Neural cell (in vitro differentiated cells): ENCODE measurements at regions not wholly inside any gene's neighbourhood (a gene's known extent, or its start where the extent isn't known, plus 50 kb on each side); places are given as distances from the start of the nearest gene placed in this dataset.
"Not testable (repeated sequence)": the region's sequence is repeated elsewhere in the genome, so short reads cannot be mapped to it uniquely, and the experiment has no call there.

Experiments used
- H2AFZ ChIP-seq: fragments of 200-600, 300-800 bp; sonication (generic), shearing (Covaris generic); 2 replicates; pipeline ENCODE4 v1.6.0; 2014; ENCODE audit warnings: low read depth, mild to moderate bottlenecking, antibody characterized with exemption, low read length, moderate library complexity
- H3F3A ChIP-seq: fragments of 200-600 bp; shearing (Covaris generic); 2 replicates; pipeline ENCODE4 v1.6.1; 2016; ENCODE audit warnings: mild to moderate bottlenecking, moderate library complexity, mixed read lengths, antibody characterized with exemption, low read length; ENCODE audit not compliant: insufficient read depth, poor library complexity, severe bottlenecking
- H3K27ac ChIP-seq: fragments of 200-600, 300-800 bp; sonication (generic), shearing (Covaris generic); 2 replicates; pipeline ENCODE4 v1.5.1; 2014; ENCODE audit warnings: mild to moderate bottlenecking, low read length, moderate library complexity
- H3K27me3 ChIP-seq: fragments of 300-800, 200-600 bp; sonication (generic), shearing (Covaris generic); 2 replicates; pipeline ENCODE4 v1.6.0; 2014; ENCODE audit warnings: mild to moderate bottlenecking, low read depth, low read length, moderate library complexity; ENCODE audit not compliant: insufficient read depth
- H3K36me3 ChIP-seq: fragments of 300-800, 200-600 bp; sonication (generic), shearing (Covaris generic); 2 replicates; pipeline ENCODE4 v1.5.1; 2014; ENCODE audit warnings: mild to moderate bottlenecking, antibody characterized with exemption, low read length, moderate library complexity; ENCODE audit not compliant: insufficient read depth
- H3K4me2 ChIP-seq: fragments of 300-800, 200-600 bp; sonication (generic), shearing (Covaris generic); 2 replicates; pipeline ENCODE4 v1.6.0; 2014; ENCODE audit warnings: mild to moderate bottlenecking, low read length
- H3K4me3 ChIP-seq: fragments of 300-800, 200-600 bp; sonication (generic), shearing (Covaris generic); 2 replicates; pipeline ENCODE4 v1.5.1; 2014; ENCODE audit warnings: mild to moderate bottlenecking, low read length, moderate library complexity
- H3K79me2 ChIP-seq: fragments of 200-600 bp; shearing (Covaris generic); replicated peaks from 2 replicates; pipeline ENCODE4 v1.6.0; 2014; ENCODE audit warnings: mild to moderate bottlenecking, low read length, moderate library complexity; ENCODE audit not compliant: insufficient read depth
- H3K9ac ChIP-seq: fragments of 300-800, 200-600 bp; sonication (generic), shearing (Covaris generic); 2 replicates; pipeline ENCODE4 v1.6.1; 2016; ENCODE audit warnings: mild to moderate bottlenecking, low read length, mixed read lengths
- H3K9me2 ChIP-seq: fragments of 200-600 bp; shearing (Covaris generic); 2 replicates; pipeline ENCODE4 v1.6.1; 2016; ENCODE audit warnings: mild to moderate bottlenecking, low read length, mixed read lengths; ENCODE audit not compliant: insufficient read depth
- H3K9me3 ChIP-seq: fragments of 200-600, 300-800 bp; sonication (generic), shearing (Covaris generic); 2 replicates; pipeline ENCODE4 v1.6.1; 2016; ENCODE audit warnings: mild to moderate bottlenecking, mixed run types, low read length, moderate library complexity, mixed read lengths
- H4K20me1 ChIP-seq: fragments of 200-600 bp; shearing (Covaris generic); 2 replicates; pipeline ENCODE4 v1.6.1; 2016; ENCODE audit warnings: mild to moderate bottlenecking, mixed run types; ENCODE audit not compliant: insufficient read depth
- CTCF ChIP-seq: fragments of 450-650 bp; IDR thresholded peaks from 2 replicates; pipeline ENCODE4 v1.5.1; 2014; ENCODE audit warnings: antibody characterized with exemption, mild to moderate bottlenecking, moderate library complexity; ENCODE audit not compliant: poor library complexity, severe bottlenecking
- EP300 ChIP-seq: fragments of 450-650 bp; conservative IDR thresholded peaks from 2 replicates; pipeline ENCODE4 v1.6.1; 2014; ENCODE audit warnings: antibody characterized with exemption, mild to moderate bottlenecking, moderate library complexity; ENCODE audit not compliant: poor library complexity, severe bottlenecking
- EZH2 ChIP-seq: fragments of 200-600, 300-800 bp; shearing (Covaris generic), sonication (generic); IDR thresholded peaks from 2 replicates; pipeline ENCODE4 v1.6.1; 2014; ENCODE audit warnings: antibody characterized with exemption, low read length, borderline replicate concordance, mild to moderate bottlenecking; ENCODE audit not compliant: insufficient read depth, poor library complexity, severe bottlenecking
- MXI1 ChIP-seq: fragments of 450-650 bp; conservative IDR thresholded peaks from 2 replicates; pipeline ENCODE4 v1.6.1; 2014; ENCODE audit warnings: antibody characterized with exemption, mild to moderate bottlenecking; ENCODE audit not compliant: poor library complexity, severe bottlenecking
- POLR2AphosphoS5 ChIP-seq: IDR thresholded peaks from 2 replicates; pipeline ENCODE4 v1.6.1; 2012
- RAD21 ChIP-seq: fragments of 450-650 bp; conservative IDR thresholded peaks from 2 replicates; pipeline ENCODE4 v1.6.1; 2014; ENCODE audit warnings: antibody characterized with exemption, mild to moderate bottlenecking, moderate library complexity
- REST ChIP-seq: IDR thresholded peaks from 2 replicates; pipeline ENCODE4 v1.6.1; 2012; ENCODE audit warnings: borderline replicate concordance
- SMC3 ChIP-seq: fragments of 450-650 bp; conservative IDR thresholded peaks from 2 replicates; pipeline ENCODE4 v1.6.1; 2014; ENCODE audit warnings: antibody characterized with exemption, mild to moderate bottlenecking, moderate library complexity; ENCODE audit not compliant: poor library complexity
- TAF1 ChIP-seq: IDR thresholded peaks from 2 replicates; pipeline ENCODE4 v1.6.1; 2012; ENCODE audit warnings: low read depth

- H3K79me2 ChIP-seq: no peaks in the 10 kb centered on the region
- H3K4me2 ChIP-seq: no peak overlapping the region
- H4K20me1 ChIP-seq: no peaks in the 10 kb centered on the region
- H3K27me3 ChIP-seq: no peaks in the 10 kb centered on the region
- no peaks in the 10 kb centered on the region for H3K9me3 ChIP-seq
- H3K36me3 ChIP-seq: no peaks in the 10 kb centered on the region
- TF ChIP-seq CTCF: no peak
- TF ChIP-seq TAF1: no peak
- TF ChIP-seq RAD21: no peak
- TF ChIP-seq EZH2: no peak
- TF ChIP-seq MXI1: no peak
- TF ChIP-seq SMC3: no peak
- no peak for TF ChIP-seq REST
- TF ChIP-seq POLR2AphosphoS5: no peak
- no peak for TF ChIP-seq EP300
- H3K4me3 ChIP-seq: no peak overlapping the region
- no peak overlapping the region for H3K27ac ChIP-seq
- no peak overlapping the region for H3K9ac ChIP-seq
- no peaks in the 10 kb centered on the region for H3F3A ChIP-seq
- H3K9me2 ChIP-seq: no peaks in the 10 kb centered on the region
- H2AFZ ChIP-seq: no peak overlapping the region
These were observed 384.7 kb upstream of the CXADR start for GRCh38 chr21:17128132-17128531.

- H4K20me1 ChIP-seq, H3K9me2 ChIP-seq, H3K27ac ChIP-seq, H3K36me3 ChIP-seq, H3K4me2 ChIP-seq, H3F3A ChIP-seq, H3K9me3 ChIP-seq, H3K9ac ChIP-seq, H3K27me3 ChIP-seq, H3K79me2 ChIP-seq, H2AFZ ChIP-seq, H3K4me3 ChIP-seq: not testable (repeated sequence)
These were observed 373.7 kb upstream of the CXADR start for GRCh38 chr21:17139159-17139558.

GRCh38 chr21:17139696-17140095 lies 373.1 kb upstream of the CXADR start:
- Histone ChIP-seq H3K27ac (no peak overlapping the region), H3K9me2 (no peaks in the 10 kb centered on the region), H3K9ac (no peak overlapping the region), H3K9me3 (no peaks in the 10 kb centered on the region), H3K36me3 (no peaks in the 10 kb centered on the region), H3K4me3 (no peak overlapping the region), H3K79me2 (no peaks in the 10 kb centered on the region), H3K4me2 (no peak overlapping the region), H3K27me3 (no peaks in the 10 kb centered on the region), H4K20me1 (no peaks in the 10 kb centered on the region), H2AFZ (no peak overlapping the region), H3F3A (no peaks in the 10 kb centered on the region)
- no peak for TF ChIP-seq MXI1
- TF ChIP-seq EP300: no peak
- no peak for TF ChIP-seq REST
- no peak for TF ChIP-seq RAD21
- TF ChIP-seq TAF1: no peak
- TF ChIP-seq POLR2AphosphoS5: no peak
- TF ChIP-seq SMC3: no peak
- TF ChIP-seq EZH2: no peak
- no peak for TF ChIP-seq CTCF
